ENCODE measurements at regions not wholly inside any gene's neighbourhood (a gene's known extent, or its start where the extent isn't known, plus 50 kb on each side); places are given as distances from the start of the nearest gene placed in this dataset.

- no peak for TF ChIP-seq CHD7 (IDR thresholded peaks at IDR 0.05; ENCODE audit: low read depth, low read length)
- no peak for TF ChIP-seq CREB3L1 (IDR thresholded peaks at IDR 0.05; ENCODE audit: borderline replicate concordance, low read depth)
- TF ChIP-seq GABPB2 (CRISPR knock-in tag; conservative IDR thresholded peaks at IDR 0.05), result no peak
- no peak for TF ChIP-seq TCF15 (CRISPR knock-in tag; IDR thresholded peaks at IDR 0.05)
- no peak for TF ChIP-seq PHF8 (IDR thresholded peaks at IDR 0.05; ENCODE audit: borderline replicate concordance, low read length)
- TF ChIP-seq RBM39 (optimal IDR thresholded peaks at IDR 0.05; ENCODE audit: low read depth, low read length), result no peak
- TF ChIP-seq ATF1 (CRISPR knock-in tag; IDR thresholded peaks at IDR 0.05), result no peak
- no peak for TF ChIP-seq ATF1 (tag; IDR thresholded peaks at IDR 0.05)
- TF ChIP-seq ZFP30 (CRISPR knock-in tag; IDR thresholded peaks at IDR 0.05; ENCODE audit: borderline replicate concordance), result no peak
- no peak for TF ChIP-seq ZNF695 (CRISPR knock-in tag; IDR thresholded peaks at IDR 0.05)
- no peak for TF ChIP-seq RBM34 (IDR thresholded peaks at IDR 0.05; ENCODE audit: borderline replicate concordance, insufficient read depth, low read length)
- TF ChIP-seq MAZ (CRISPR knock-in tag; conservative IDR thresholded peaks at IDR 0.05 in 1 of 2, IDR thresholded peaks at IDR 0.05 in 1 of 2), result no peak
- TF ChIP-seq ZNF699 (CRISPR knock-in tag; IDR thresholded peaks at IDR 0.05; ENCODE audit: insufficient replicate concordance), result no peak
- no peak for TF ChIP-seq ETS1 (conservative IDR thresholded peaks at IDR 0.05; ENCODE audit: control insufficient read depth, low read depth, low read length)
Measured at GRCh38 chr18:56407646-56408180, 230.7 kb downstream of the TXNL1 start (continued).
